HepG2 (cell line): ENCODE measurements at regions not wholly inside any gene's neighbourhood (a gene's known extent, or its start where the extent isn't known, plus 50 kb on each side); places are given as distances from the start of the nearest gene placed in this dataset.

Source experiments
- AHR ChIP-seq: IDR thresholded peaks from 2 replicates; pipeline ENCODE4 v1.6.1; 2018; ENCODE audit warnings: missing genetic modification reagents, missing compliant biosample characterization
- EP300 ChIP-seq, 3 experiments: sonication (generic) in 1 of 3; formaldehyde crosslinking in 1 of 3; IDR thresholded peaks; 2 replicates each; pipeline versions ENCODE4 v1.5.1 to v1.6.1; 2011 to 2020; ENCODE audit warnings: low read depth in 2 of 3, low read length in 2 of 3, borderline replicate concordance in 1 of 3, improper control_type of control experiment in 1 of 3, mild to moderate bottlenecking in 1 of 3, missing genetic modification reagents in 1 of 3, moderate library complexity in 1 of 3
- ESRRA ChIP-seq: sonication (generic); formaldehyde crosslinking; IDR thresholded peaks from 2 replicates; pipeline ENCODE4 v1.5.1; 2020; ENCODE audit warnings: mild to moderate bottlenecking, low read depth, missing genetic modification reagents
- HCFC1 ChIP-seq: fragments of 150-350 bp; IDR thresholded peaks from 2 replicates; pipeline ENCODE4 v1.6.1; 2014; ENCODE audit warnings: low read depth, low read length
- RAD21 ChIP-seq: fragments of 450-650 bp; formaldehyde crosslinking; IDR thresholded peaks from 2 replicates; pipeline ENCODE4 v1.5.0; 2020; ENCODE audit warnings: mild to moderate bottlenecking
- SETDB1 ChIP-seq: sonication (generic); formaldehyde crosslinking; IDR thresholded peaks from 2 replicates; pipeline ENCODE4 v1.5.1; 2020; ENCODE audit warnings: missing genetic modification reagents, mild to moderate bottlenecking, borderline replicate concordance
- TAF1 ChIP-seq: sonication (generic); formaldehyde crosslinking; IDR thresholded peaks from 2 replicates; pipeline ENCODE4 v1.4.0; 2020; ENCODE audit warnings: missing genetic modification reagents
- ZBTB40 ChIP-seq, 2 experiments: fragments of 450-650 bp in 1 of 2; sonication (generic) in 1 of 2; formaldehyde crosslinking in 1 of 2; IDR thresholded peaks; 2 replicates each; pipeline versions ENCODE4 v1.6.1 to v1.8.0; 2016 to 2022; ENCODE audit warnings: antibody characterized with exemption in 1 of 2, mild to moderate bottlenecking in 1 of 2, missing genetic modification reagents in 1 of 2
- ZNF30 ChIP-seq: sonication (generic); formaldehyde crosslinking; IDR thresholded peaks from 2 replicates; pipeline ENCODE4 v1.5.0; 2020; ENCODE audit warnings: mild to moderate bottlenecking, missing genetic modification reagents
- ZNF589 ChIP-seq: sonication (generic); formaldehyde crosslinking; conservative IDR thresholded peaks from 2 replicates; pipeline ENCODE4 v1.8.0; 2022; ENCODE audit warnings: mild to moderate bottlenecking, moderate library complexity, missing genetic modification reagents
- TF ChIP-seq, protein P1 (sequence below): sonication (generic); formaldehyde crosslinking; IDR thresholded peaks from 2 replicates; pipeline ENCODE4 v1.5.0; 2020; ENCODE audit warnings: mild to moderate bottlenecking, missing genetic modification reagents, moderate library complexity
- TF ChIP-seq, protein P2 (sequence below): sonication (generic); formaldehyde crosslinking; IDR thresholded peaks from 2 replicates; pipeline ENCODE4 v1.4.0; 2020; ENCODE audit warnings: missing genetic modification reagents

DNA sequence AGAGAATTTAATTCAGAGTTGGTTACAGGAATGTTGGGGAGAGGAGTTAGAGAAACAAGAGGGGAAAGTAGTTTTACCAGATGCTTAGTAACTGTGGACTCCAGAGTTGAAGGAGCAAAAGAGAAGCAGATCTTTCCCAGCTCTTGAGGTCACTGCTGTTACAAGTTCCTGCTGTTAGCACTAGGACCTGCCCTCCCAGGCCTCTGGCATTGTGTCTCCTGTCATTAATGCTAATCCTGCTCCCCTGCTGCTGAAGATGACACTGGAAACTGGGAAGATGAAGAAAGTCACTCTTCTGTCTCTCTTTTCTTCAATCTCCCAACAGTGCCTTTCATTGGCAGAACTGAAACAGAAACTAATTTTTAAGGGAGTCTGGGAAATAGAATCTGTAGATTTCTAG lies 845.6 kb downstream of the ADGRL2 start:
- TF ChIP-seq, protein P1, sequence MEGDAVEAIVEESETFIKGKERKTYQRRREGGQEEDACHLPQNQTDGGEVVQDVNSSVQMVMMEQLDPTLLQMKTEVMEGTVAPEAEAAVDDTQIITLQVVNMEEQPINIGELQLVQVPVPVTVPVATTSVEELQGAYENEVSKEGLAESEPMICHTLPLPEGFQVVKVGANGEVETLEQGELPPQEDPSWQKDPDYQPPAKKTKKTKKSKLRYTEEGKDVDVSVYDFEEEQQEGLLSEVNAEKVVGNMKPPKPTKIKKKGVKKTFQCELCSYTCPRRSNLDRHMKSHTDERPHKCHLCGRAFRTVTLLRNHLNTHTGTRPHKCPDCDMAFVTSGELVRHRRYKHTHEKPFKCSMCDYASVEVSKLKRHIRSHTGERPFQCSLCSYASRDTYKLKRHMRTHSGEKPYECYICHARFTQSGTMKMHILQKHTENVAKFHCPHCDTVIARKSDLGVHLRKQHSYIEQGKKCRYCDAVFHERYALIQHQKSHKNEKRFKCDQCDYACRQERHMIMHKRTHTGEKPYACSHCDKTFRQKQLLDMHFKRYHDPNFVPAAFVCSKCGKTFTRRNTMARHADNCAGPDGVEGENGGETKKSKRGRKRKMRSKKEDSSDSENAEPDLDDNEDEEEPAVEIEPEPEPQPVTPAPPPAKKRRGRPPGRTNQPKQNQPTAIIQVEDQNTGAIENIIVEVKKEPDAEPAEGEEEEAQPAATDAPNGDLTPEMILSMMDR (CRISPR knock-in tag) = no peak
- no peak for TF ChIP-seq ESRRA (CRISPR knock-in tag)
- TF ChIP-seq ZNF30 (CRISPR knock-in tag) = no peak
- no peak for TF ChIP-seq HCFC1
- no peak for TF ChIP-seq EP300 (IDR thresholded peaks at IDR 0.05; ENCODE audit: low read depth in 2 of 2, low read length in 2 of 2)
- TF ChIP-seq EP300 (CRISPR knock-in tag; IDR thresholded peaks at IDR 0.05; ENCODE audit: borderline replicate concordance) = no peak
- no peak for TF ChIP-seq ZNF589
- TF ChIP-seq, protein P2, sequence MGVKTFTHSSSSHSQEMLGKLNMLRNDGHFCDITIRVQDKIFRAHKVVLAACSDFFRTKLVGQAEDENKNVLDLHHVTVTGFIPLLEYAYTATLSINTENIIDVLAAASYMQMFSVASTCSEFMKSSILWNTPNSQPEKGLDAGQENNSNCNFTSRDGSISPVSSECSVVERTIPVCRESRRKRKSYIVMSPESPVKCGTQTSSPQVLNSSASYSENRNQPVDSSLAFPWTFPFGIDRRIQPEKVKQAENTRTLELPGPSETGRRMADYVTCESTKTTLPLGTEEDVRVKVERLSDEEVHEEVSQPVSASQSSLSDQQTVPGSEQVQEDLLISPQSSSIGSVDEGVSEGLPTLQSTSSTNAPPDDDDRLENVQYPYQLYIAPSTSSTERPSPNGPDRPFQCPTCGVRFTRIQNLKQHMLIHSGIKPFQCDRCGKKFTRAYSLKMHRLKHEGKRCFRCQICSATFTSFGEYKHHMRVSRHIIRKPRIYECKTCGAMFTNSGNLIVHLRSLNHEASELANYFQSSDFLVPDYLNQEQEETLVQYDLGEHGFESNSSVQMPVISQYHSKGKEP (CRISPR knock-in tag) = no peak
- TF ChIP-seq TAF1 (CRISPR knock-in tag) = no peak
- no peak for TF ChIP-seq ZBTB40 (IDR thresholded peaks at IDR 0.05)
- TF ChIP-seq ZBTB40 (CRISPR knock-in tag; IDR thresholded peaks at IDR 0.05) = no peak
- TF ChIP-seq AHR (CRISPR knock-in tag) = no peak
- no peak for TF ChIP-seq SETDB1 (CRISPR knock-in tag)
- no peak for TF ChIP-seq RAD21 (CRISPR knock-in tag)
